H1 (cell line): ENCODE measurements at regions not wholly inside any gene's neighbourhood (a gene's known extent, or its start where the extent isn't known, plus 50 kb on each side); places are given as distances from the start of the nearest gene placed in this dataset.

Experiments used
- CTCF ChIA-PET: fragments of 300-600 bp; sonication (Branson Sonifier 250); formaldehyde crosslinking; loops from one replicate; lab custom pipeline; 2021; ENCODE audit not compliant: partially characterized antibody; lab: Charles Lee
- POLR2A ChIA-PET: fragments of 300-600 bp; sonication (Branson Sonifier 250); formaldehyde crosslinking; loops from one replicate; lab custom pipeline; 2021; ENCODE audit warnings: inconsistent platforms; ENCODE audit not compliant: partially characterized antibody; lab: Charles Lee
- DNase-seq, 2 experiments: peaks; one replicate each; pipeline versions ENCODE4 v3.0.0 to v3.0.0-alpha.2; 2010 to 2022; ENCODE audit warnings: low spot score in 2 of 2, low read depth in 1 of 2, mixed read lengths in 1 of 2
- FAIRE-seq: peaks from 2 replicates; lab custom pipeline; 2011; peaks lifted over from hg19 to GRCh38; lab: Jason Lieb, UNC
- H2AFZ ChIP-seq: 2 replicates; pipeline ENCODE4 v1.8.1; 2012; ENCODE audit warnings: low read length, inconsistent platforms
- H2AK5ac ChIP-seq: 2 replicates; pipeline ENCODE4 v1.6.1; 2013; ENCODE audit warnings: low read depth, low read length
- H2BK120ac ChIP-seq: replicated peaks from 2 replicates; pipeline ENCODE3; 2013; ENCODE audit warnings: low read depth, low read length, inconsistent platforms
- H2BK12ac ChIP-seq: 2 replicates; pipeline ENCODE4 v1.6.1; 2013; ENCODE audit warnings: low read depth, low read length
- H2BK15ac ChIP-seq: 2 replicates; pipeline ENCODE4 v1.6.1; 2013; ENCODE audit warnings: low read length
- H2BK20ac ChIP-seq: 2 replicates; pipeline ENCODE4 v1.6.1; 2013; ENCODE audit warnings: low read length
- H2BK5ac ChIP-seq: 2 replicates; pipeline ENCODE4 v1.6.1; 2013; ENCODE audit warnings: low read depth, low read length
- H3K14ac ChIP-seq: 2 replicates; pipeline ENCODE4 v1.6.1; 2013; ENCODE audit warnings: inconsistent platforms; ENCODE audit not compliant: insufficient read length
- H3K18ac ChIP-seq: 2 replicates; pipeline ENCODE4 v1.6.1; 2013; ENCODE audit warnings: low read length; ENCODE audit errors: extremely low read depth
- H3K23ac ChIP-seq: 2 replicates; pipeline ENCODE4 v1.6.1; 2013; ENCODE audit warnings: inconsistent platforms; ENCODE audit not compliant: insufficient read length
- H3K23me2 ChIP-seq: 2 replicates; pipeline ENCODE4 v1.6.1; 2013; ENCODE audit warnings: low read depth, low read length
- H3K27ac ChIP-seq: 2 replicates; pipeline ENCODE4 v1.6.1; 2011; ENCODE audit warnings: low read depth, low read length, inconsistent platforms
- H3K27me3 ChIP-seq, 4 experiments: replicated peaks in 1 of 4; 1 replicate in 1 of 4; 2 replicates in 3 of 4; pipeline versions ENCODE4 v1.6.1 to v1.8.1; 2011 to 2013; ENCODE audit warnings: low read length in 3 of 4, mild to moderate bottlenecking in 3 of 4, inconsistent platforms in 2 of 4, mixed read lengths in 2 of 4, moderate library complexity in 1 of 4; ENCODE audit not compliant: control insufficient read depth in 3 of 4, insufficient read depth in 3 of 4; ENCODE audit errors: extremely low read depth in 1 of 4
- H3K36me3 ChIP-seq, 4 experiments: 2 replicates each; pipeline versions ENCODE4 v1.6.1 to v1.8.1; 2011 to 2013; ENCODE audit warnings: mild to moderate bottlenecking in 4 of 4, low read length in 3 of 4, moderate library complexity in 2 of 4, control low read depth in 1 of 4, inconsistent platforms in 1 of 4; ENCODE audit not compliant: insufficient read depth in 4 of 4, control insufficient read depth in 2 of 4
- H3K4ac ChIP-seq: replicated peaks from 2 replicates; pipeline ENCODE3; 2013; ENCODE audit warnings: low read length, low read depth, mixed read lengths, inconsistent platforms; ENCODE audit not compliant: insufficient read length
- H3K4me1 ChIP-seq, 4 experiments: replicated peaks in 1 of 4; 1 replicate in 1 of 4; 2 replicates in 3 of 4; pipeline versions ENCODE4 v1.6.1 to v1.8.1; 2011 to 2013; ENCODE audit warnings: low read length in 3 of 4, inconsistent platforms in 2 of 4, mixed read lengths in 1 of 4; ENCODE audit not compliant: insufficient read depth in 4 of 4, control insufficient read depth in 3 of 4
- H3K4me2 ChIP-seq, 2 experiments: 2 replicates each; pipeline versions ENCODE4 v1.6.1 to v1.8.1; 2011 to 2013; ENCODE audit warnings: low read depth in 2 of 2, low read length in 2 of 2, control low read depth in 1 of 2, inconsistent platforms in 1 of 2, mild to moderate bottlenecking in 1 of 2; ENCODE audit not compliant: insufficient read depth in 1 of 2
- H3K4me3 ChIP-seq, 4 experiments: fragments of 200-600, 300-600 bp in 1 of 4; sonication (generic), shearing (Covaris generic), sonication (Bioruptor Twin) in 1 of 4; 2 replicates each; pipeline versions ENCODE4 v1.5.1 to v1.8.1; 2011 to 2016; ENCODE audit warnings: low read length in 4 of 4, low read depth in 3 of 4, control low read depth in 2 of 4, inconsistent platforms in 2 of 4, mild to moderate bottlenecking in 2 of 4, mixed read lengths in 1 of 4, moderate library complexity in 1 of 4; ENCODE audit not compliant: insufficient read depth in 2 of 4; ENCODE audit errors: extremely low read depth in 1 of 4
- H3K56ac ChIP-seq: replicated peaks from 2 replicates; pipeline ENCODE3; 2013; ENCODE audit warnings: low read depth, mild to moderate bottlenecking, mixed read lengths, low read length, inconsistent platforms; ENCODE audit not compliant: insufficient read length
- H3K79me1 ChIP-seq: 2 replicates; pipeline ENCODE4 v1.6.1; 2013; ENCODE audit warnings: low read depth, low read length, control low read depth
- H3K79me2 ChIP-seq, 2 experiments: 2 replicates each; pipeline versions ENCODE4 v1.6.1 to v1.8.1; 2012 to 2013; ENCODE audit warnings: low read length in 2 of 2, mild to moderate bottlenecking in 2 of 2, inconsistent platforms in 1 of 2; ENCODE audit not compliant: insufficient read depth in 2 of 2, control insufficient read depth in 1 of 2
- H3K9ac ChIP-seq, 4 experiments: replicated peaks in 1 of 4; 1 replicate in 1 of 4; 2 replicates in 3 of 4; pipeline versions ENCODE4 v1.6.1 to v1.8.1; 2011 to 2013; ENCODE audit warnings: low read depth in 3 of 4, low read length in 3 of 4, control low read depth in 2 of 4, mild to moderate bottlenecking in 2 of 4, moderate library complexity in 2 of 4, inconsistent platforms in 1 of 4; ENCODE audit errors: extremely low read depth in 1 of 4
- H3K9me3 ChIP-seq, 2 experiments: 2 replicates each; pipeline versions ENCODE4 v1.6.1 to v1.8.1; 2012 to 2013; ENCODE audit warnings: mild to moderate bottlenecking in 2 of 2, moderate library complexity in 2 of 2, control low read depth in 1 of 2, inconsistent platforms in 1 of 2, low read depth in 1 of 2, low read length in 1 of 2, mixed read lengths in 1 of 2; ENCODE audit not compliant: insufficient read depth in 2 of 2
- H4K20me1 ChIP-seq, 2 experiments: replicated peaks in 1 of 2; 2 replicates each; pipeline versions ENCODE3 to v1.8.1; 2011 to 2013; ENCODE audit warnings: inconsistent platforms in 2 of 2, low read length in 2 of 2, mild to moderate bottlenecking in 1 of 2; ENCODE audit not compliant: insufficient read depth in 2 of 2, control insufficient read depth in 1 of 2
- H4K5ac ChIP-seq: 2 replicates; pipeline ENCODE4 v1.6.1; 2013; ENCODE audit warnings: low read length, low read depth, mixed read lengths, inconsistent platforms; ENCODE audit not compliant: insufficient read length
- H4K8ac ChIP-seq: 2 replicates; pipeline ENCODE4 v1.8.0; 2013; ENCODE audit warnings: mild to moderate bottlenecking, moderate library complexity, low read length, inconsistent platforms; ENCODE audit not compliant: insufficient read depth; ENCODE audit errors: extremely low read depth
- H4K91ac ChIP-seq: replicated peaks from 2 replicates; pipeline ENCODE3; 2013; ENCODE audit warnings: low read length, mixed read lengths, inconsistent platforms; ENCODE audit not compliant: insufficient read length
- BCL11A ChIP-seq, 2 experiments: IDR thresholded peaks; one replicate each; pipeline ENCODE4 v1.6.1; 2011; ENCODE audit warnings: low read depth in 2 of 2, low read length in 2 of 2, mild to moderate bottlenecking in 2 of 2
- NANOG ChIP-seq: IDR thresholded peaks from 2 replicates; pipeline ENCODE4 v1.6.1; 2011; ENCODE audit warnings: low read length, low read depth, mild to moderate bottlenecking, inconsistent platforms; ENCODE audit not compliant: insufficient read depth, poor library complexity, severe bottlenecking
- POU5F1 ChIP-seq: IDR thresholded peaks from 2 replicates; pipeline ENCODE4 v1.6.1; 2011; ENCODE audit warnings: low read depth, mild to moderate bottlenecking, low read length, moderate library complexity
- RAD21 ChIP-seq, 2 experiments: IDR thresholded peaks in 1 of 2; conservative IDR thresholded peaks in 1 of 2; 2 replicates each; pipeline ENCODE4 v1.6.1; 2011; ENCODE audit warnings: low read depth in 2 of 2, low read length in 2 of 2, improper control_type of control experiment in 1 of 2, inconsistent platforms in 1 of 2, mild to moderate bottlenecking in 1 of 2, moderate library complexity in 1 of 2
- RXRA ChIP-seq: IDR thresholded peaks from 2 replicates; pipeline ENCODE4 v1.6.1; 2011; ENCODE audit warnings: low read depth, mild to moderate bottlenecking, low read length, moderate library complexity; ENCODE audit not compliant: insufficient read depth
- SIN3A ChIP-seq, 2 experiments: IDR thresholded peaks in 1 of 2; conservative IDR thresholded peaks in 1 of 2; 2 replicates each; pipeline ENCODE4 v1.6.1; 2011 to 2012; ENCODE audit warnings: low read length in 2 of 2, improper control_type of control experiment in 1 of 2, low read depth in 1 of 2, mild to moderate bottlenecking in 1 of 2
- SP4 ChIP-seq: IDR thresholded peaks from 2 replicates; pipeline ENCODE4 v1.6.1; 2012; ENCODE audit warnings: low read length, inconsistent platforms
- SUZ12 ChIP-seq: fragments of 200-600 bp; sonication (generic); IDR thresholded peaks from 2 replicates; pipeline ENCODE4 v1.6.1; 2012; ENCODE audit warnings: mild to moderate bottlenecking, inconsistent platforms, low read length, moderate library complexity, mixed read lengths
- YY1 ChIP-seq: IDR thresholded peaks from 2 replicates; pipeline ENCODE4 v1.6.1; 2011; ENCODE audit warnings: low read depth, mild to moderate bottlenecking, low read length
- WGBS, 2 experiments: shearing (Covaris generic) in 1 of 2; methylation state at CpG; one replicate each; pipeline versions ENCODE4 v1.1.6 to v1.1.7; 2013 to 2015; ENCODE audit warnings: low lambda C conversion rate in 2 of 2, mixed read lengths in 2 of 2, inconsistent platforms in 1 of 2, low coverage in 1 of 2, missing lambda C conversion rate in 1 of 2; ENCODE audit not compliant: insufficient replicate concordance in 2 of 2, insufficient coverage in 1 of 2, insufficient read length in 1 of 2; ENCODE audit errors: extremely low coverage in 1 of 2, missing lambda C conversion rate in 1 of 2; 5-methylcytosine and 5-hydroxymethylcytosine counted together
- TF ChIP-seq, protein P1 (sequence below): IDR thresholded peaks from 2 replicates; pipeline ENCODE4 v1.6.1; 2011; ENCODE audit warnings: low read length, improper control_type of control experiment

DNA sequence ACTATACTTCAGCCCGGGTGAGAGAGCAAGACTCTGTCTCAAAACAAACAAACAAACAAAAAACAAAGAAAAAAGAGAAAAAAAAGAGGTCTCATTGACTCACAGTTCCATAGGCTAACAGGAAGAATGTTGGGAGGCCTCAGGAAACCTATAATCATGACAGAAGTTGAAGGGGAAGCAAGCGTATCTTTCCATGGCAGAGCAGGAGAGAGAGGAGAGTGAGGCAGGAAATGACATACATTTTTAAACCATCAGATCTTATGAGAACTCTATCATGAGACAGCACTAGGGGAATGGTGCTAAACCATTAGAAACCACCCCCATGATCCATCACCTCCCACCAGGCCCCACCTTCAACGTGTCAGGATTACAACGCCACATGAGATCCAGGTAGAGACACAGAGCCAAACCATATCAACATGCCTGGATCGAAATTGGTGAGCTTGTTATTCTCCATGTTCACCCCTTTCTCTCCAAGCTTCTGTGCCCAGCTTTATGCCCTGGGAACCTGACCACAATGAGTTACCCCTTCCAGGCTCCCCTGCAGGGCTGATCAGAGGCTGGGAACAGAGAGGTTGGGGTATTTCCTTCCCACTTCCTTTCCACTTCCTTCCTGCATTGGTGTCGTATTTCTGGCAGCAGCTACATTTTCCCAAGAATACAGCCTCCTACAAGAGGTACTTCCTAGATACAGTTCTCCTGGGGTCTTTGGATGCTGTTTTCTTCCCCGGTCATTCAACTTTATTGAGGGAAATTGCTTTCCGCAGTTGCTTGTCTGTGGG, 219.3 kb upstream of the FLRT2 start:
- Histone ChIP-seq H2BK5ac (no peak overlapping the region), H3K79me1 (no peaks in the 10 kb centered on the region), H2AFZ (no peak overlapping the region), H4K91ac (no peak overlapping the region), H4K20me1 (no peaks in the 10 kb centered on the region), H3K18ac (no peak overlapping the region), H3K4me3 (no peak overlapping the region), H3K23me2 (peaks cover 1% of the 10 kb centered on the region; the same call in 1 of the 2 replicates), H2BK15ac (no peak overlapping the region), H3K56ac (no peak overlapping the region), H3K4me1 (peaks cover 0 to 2% (median under 1%) of the 10 kb centered on the region in 4 experiments; a peak in 2 of 7 replicates), H3K9ac (no peak overlapping the region), H3K23ac (no peak overlapping the region), H2BK120ac (no peak overlapping the region), H3K14ac (no peak overlapping the region), H2BK12ac (no peak overlapping the region), H3K27ac (no peak overlapping the region), H3K9me3 (no peaks in the 10 kb centered on the region), H3K36me3 (no peaks in the 10 kb centered on the region), H4K8ac (no peak overlapping the region), H3K27me3 (no peaks in the 10 kb centered on the region), H2AK5ac (no peak overlapping the region), H3K4ac (no peak overlapping the region), H4K5ac (no peak overlapping the region), H3K79me2 (no peaks in the 10 kb centered on the region), H3K4me2 (no peak overlapping the region), H2BK20ac (no peak overlapping the region)
- ChIA-PET CTCF (no interaction called here), POLR2A (no interaction called here)
- 95% methylated on average over 8 of the region's 8 CpGs; no CpG with 5 or more reads in 1 of the 2 experiments for WGBS, 2 experiments
- DNase-seq, result no peak
- FAIRE-seq, result no peak
- no peak for TF ChIP-seq SIN3A (conservative IDR thresholded peaks at IDR 0.05 in 1 of 2, IDR thresholded peaks at IDR 0.05 in 1 of 2; ENCODE audit: low read depth in 1 of 2, low read length in 2 of 2)
- TF ChIP-seq RXRA, result no peak
- no peak for TF ChIP-seq RAD21 (IDR thresholded peaks at IDR 0.05 in 1 of 2, conservative IDR thresholded peaks at IDR 0.05 in 1 of 2; ENCODE audit: low read depth in 2 of 2, low read length in 2 of 2)
- TF ChIP-seq, protein P1, sequence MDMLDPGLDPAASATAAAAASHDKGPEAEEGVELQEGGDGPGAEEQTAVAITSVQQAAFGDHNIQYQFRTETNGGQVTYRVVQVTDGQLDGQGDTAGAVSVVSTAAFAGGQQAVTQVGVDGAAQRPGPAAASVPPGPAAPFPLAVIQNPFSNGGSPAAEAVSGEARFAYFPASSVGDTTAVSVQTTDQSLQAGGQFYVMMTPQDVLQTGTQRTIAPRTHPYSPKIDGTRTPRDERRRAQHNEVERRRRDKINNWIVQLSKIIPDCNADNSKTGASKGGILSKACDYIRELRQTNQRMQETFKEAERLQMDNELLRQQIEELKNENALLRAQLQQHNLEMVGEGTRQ, result no peak
- no peak for TF ChIP-seq POU5F1
- TF ChIP-seq SUZ12, result no peak
- no peak for TF ChIP-seq BCL11A (IDR thresholded peaks at IDR 0.05; ENCODE audit: low read depth in 2 of 2, low read length in 2 of 2)
- TF ChIP-seq SP4, result no peak
- no peak for TF ChIP-seq NANOG
- no peak for TF ChIP-seq YY1
